Activated B cell treated with CpG ODN at 0.5 μM for 24 hours (primary cell): ENCODE measurements at regions not wholly inside any gene's neighbourhood (a gene's known extent, or its start where the extent isn't known, plus 50 kb on each side); places are given as distances from the start of the nearest gene placed in this dataset.

Experiments used
- ATAC-seq: fragments of 200-7000 bp; cut with Tn5 transposase; one replicate; pipeline ENCODE4 v1.10.0; 2021; ENCODE audit warnings: low read depth, mild to moderate bottlenecking, moderate library complexity
- CTCF ChIA-PET: fragments of 350-600 bp; sonication (Branson Sonifier 250); formaldehyde crosslinking; loops from one replicate; lab custom pipeline; 2021; ENCODE audit warnings: antibody characterized with exemption; lab: Charles Lee
- POLR2A ChIA-PET: fragments of 350-600 bp; sonication (Branson Sonifier 250); formaldehyde crosslinking; loops from one replicate; lab custom pipeline; 2021; ENCODE audit warnings: antibody characterized with exemption; lab: Charles Lee
- DNase-seq: peaks from one replicate; pipeline ENCODE4 v3.0.0; 2022
- H3K27ac Mint-ChIP-seq: one replicate; pipeline ENCODE4 v1.8.0; 2020; ENCODE audit warnings: mixed read lengths
- H3K27me3 Mint-ChIP-seq: one replicate; pipeline ENCODE4 v1.8.0; 2021; ENCODE audit warnings: mixed read lengths
- H3K36me3 Mint-ChIP-seq: one replicate; pipeline ENCODE4 v1.8.0; 2021; ENCODE audit warnings: low read depth, mixed read lengths
- H3K4me1 Mint-ChIP-seq: one replicate; pipeline ENCODE4 v1.8.0; 2021; ENCODE audit warnings: mixed read lengths
- H3K4me3 Mint-ChIP-seq: one replicate; pipeline ENCODE4 v1.8.0; 2020; ENCODE audit warnings: mild to moderate bottlenecking, mixed read lengths
- H3K9me3 Mint-ChIP-seq: one replicate; pipeline ENCODE4 v1.8.0; 2020; ENCODE audit warnings: mixed read lengths
- intact Hi-C: fragments of 100-400 bp; cut with micrococcal nuclease; formaldehyde crosslinking; loops from one replicate; pipeline ENCODE4 v1.15.1; 2024
- TF ChIP-seq, protein P1 (sequence below): fragments of 200-600 bp; IDR thresholded peaks from one replicate; pipeline ENCODE4 v1.8.0; 2022; ENCODE audit warnings: antibody characterized with exemption, mild to moderate bottlenecking

DNA sequence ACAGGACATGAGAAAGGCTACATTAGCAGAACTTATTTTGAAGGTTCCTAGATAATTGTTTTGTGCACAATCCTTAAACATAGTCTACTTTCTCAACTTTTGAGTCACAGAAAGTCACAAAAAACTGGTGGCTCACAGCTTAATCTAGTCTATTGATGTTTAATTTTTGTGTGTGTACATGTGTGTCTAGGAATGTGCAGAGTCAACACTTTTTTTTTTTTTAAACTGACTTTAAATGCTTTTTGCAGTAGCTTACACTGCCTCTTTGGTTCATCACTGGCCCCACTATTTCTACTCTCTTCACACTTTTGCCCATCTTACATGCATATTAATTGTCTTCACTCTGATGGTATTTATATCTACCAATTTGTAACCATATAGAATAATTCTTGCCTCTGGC is 566.9 kb downstream of the BCKDHB start:
- H3K27me3 Mint-ChIP-seq: no peaks in the 10 kb centered on the region
- DNase-seq: no peak
- CTCF ChIA-PET: no interaction called here

DNA sequence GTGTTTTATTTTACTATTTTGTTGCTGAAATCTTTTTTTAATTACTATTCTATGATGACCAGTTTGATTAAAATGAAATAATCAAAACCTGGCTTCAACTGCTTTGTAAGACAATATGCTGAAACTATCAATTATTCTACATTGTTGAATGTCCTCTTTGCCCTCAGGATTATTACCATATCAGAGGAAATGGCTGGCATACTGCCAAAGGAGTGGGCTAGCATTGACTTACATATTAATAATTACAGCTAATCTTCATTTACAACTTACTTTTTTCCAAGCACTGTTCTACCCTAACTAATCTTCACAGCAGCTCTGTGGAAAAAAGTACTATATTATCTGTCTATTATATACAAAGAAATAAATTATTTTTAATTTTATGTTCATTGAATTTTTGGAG is 560.5 kb downstream of the BCKDHB start:
- H3K36me3 Mint-ChIP-seq: no peaks in the 10 kb centered on the region
- H3K4me1 Mint-ChIP-seq: no peaks in the 10 kb centered on the region
- no peaks in the 10 kb centered on the region for H3K9me3 Mint-ChIP-seq
- ChIA-PET CTCF (no interaction called here), POLR2A (no interaction called here)
- no peak for DNase-seq
- intact Hi-C loops: no loop called here
- TF ChIP-seq, protein P1, sequence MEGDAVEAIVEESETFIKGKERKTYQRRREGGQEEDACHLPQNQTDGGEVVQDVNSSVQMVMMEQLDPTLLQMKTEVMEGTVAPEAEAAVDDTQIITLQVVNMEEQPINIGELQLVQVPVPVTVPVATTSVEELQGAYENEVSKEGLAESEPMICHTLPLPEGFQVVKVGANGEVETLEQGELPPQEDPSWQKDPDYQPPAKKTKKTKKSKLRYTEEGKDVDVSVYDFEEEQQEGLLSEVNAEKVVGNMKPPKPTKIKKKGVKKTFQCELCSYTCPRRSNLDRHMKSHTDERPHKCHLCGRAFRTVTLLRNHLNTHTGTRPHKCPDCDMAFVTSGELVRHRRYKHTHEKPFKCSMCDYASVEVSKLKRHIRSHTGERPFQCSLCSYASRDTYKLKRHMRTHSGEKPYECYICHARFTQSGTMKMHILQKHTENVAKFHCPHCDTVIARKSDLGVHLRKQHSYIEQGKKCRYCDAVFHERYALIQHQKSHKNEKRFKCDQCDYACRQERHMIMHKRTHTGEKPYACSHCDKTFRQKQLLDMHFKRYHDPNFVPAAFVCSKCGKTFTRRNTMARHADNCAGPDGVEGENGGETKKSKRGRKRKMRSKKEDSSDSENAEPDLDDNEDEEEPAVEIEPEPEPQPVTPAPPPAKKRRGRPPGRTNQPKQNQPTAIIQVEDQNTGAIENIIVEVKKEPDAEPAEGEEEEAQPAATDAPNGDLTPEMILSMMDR: no peak
- H3K27me3 Mint-ChIP-seq: no peaks in the 10 kb centered on the region
- no peak for ATAC-seq
- no peak overlapping the region for H3K27ac Mint-ChIP-seq
- no peak overlapping the region for H3K4me3 Mint-ChIP-seq

More for the DNA sequence above, 566.9 kb downstream of the BCKDHB start:
- TF ChIP-seq, protein P1: no peak
- POLR2A ChIA-PET: no interaction called here
- Mint-ChIP-seq H3K9me3 (no peaks in the 10 kb centered on the region), H3K4me3 (no peak overlapping the region), H3K27ac (no peak overlapping the region), H3K4me1 (no peaks in the 10 kb centered on the region), H3K36me3 (no peaks in the 10 kb centered on the region)
- ATAC-seq: no peak
- intact Hi-C loops: no loop called here

DNA sequence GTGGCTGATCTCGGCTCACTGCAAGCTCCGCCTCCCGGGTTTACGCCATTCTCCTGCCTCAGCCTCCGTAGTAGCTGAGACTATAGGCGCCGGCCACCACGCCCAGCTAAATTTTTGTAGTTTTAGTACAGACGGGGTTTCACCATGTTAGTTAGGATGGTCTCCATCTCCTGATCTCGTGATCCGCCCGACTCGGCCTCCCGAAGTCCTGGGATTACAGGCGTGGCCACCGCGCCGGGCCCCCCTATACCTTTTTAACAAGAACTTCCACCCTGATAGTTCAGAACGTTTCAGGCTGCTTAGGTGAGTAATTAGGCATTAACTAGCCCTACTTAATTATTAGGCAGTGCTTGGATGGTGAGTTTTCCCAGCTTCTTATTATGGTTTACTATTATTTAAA is 552.5 kb downstream of the BCKDHB start:
- ChIA-PET POLR2A (no interaction called here), CTCF (no interaction called here)
- ATAC-seq (no peak), DNase-seq (no peak)
- Mint-ChIP-seq H3K4me3 (no peak overlapping the region), H3K36me3 (no peaks in the 10 kb centered on the region), H3K27me3 (no peaks in the 10 kb centered on the region), H3K27ac (no peak overlapping the region), H3K4me1 (no peaks in the 10 kb centered on the region), H3K9me3 (peaks cover 3% of the 10 kb centered on the region)
- TF ChIP-seq, protein P1: no peak
- intact Hi-C loops: no loop called here

DNA sequence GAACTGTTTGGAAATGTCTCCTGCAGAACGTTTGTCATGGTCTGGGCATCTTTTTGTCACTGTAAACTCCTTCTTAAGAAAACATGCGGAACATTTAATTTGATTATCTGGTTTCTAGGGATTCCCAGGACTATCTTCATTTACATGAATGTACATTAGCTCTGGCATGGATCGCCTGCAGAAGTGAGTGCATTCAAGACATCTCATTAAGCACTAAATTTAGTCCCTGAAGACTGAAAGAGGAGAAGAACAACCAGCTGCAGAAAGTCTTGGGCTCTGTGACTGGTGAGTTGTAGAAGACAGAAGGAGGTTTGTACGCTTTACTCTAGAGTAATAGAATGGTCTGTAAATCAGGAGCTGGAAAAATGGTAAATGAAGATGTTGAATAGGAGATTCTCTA is 540.7 kb downstream of the BCKDHB start:
- TF ChIP-seq, protein P1: no peak
- Mint-ChIP-seq H3K36me3 (no peaks in the 10 kb centered on the region), H3K9me3 (peaks cover 8% of the 10 kb centered on the region), H3K4me1 (no peaks in the 10 kb centered on the region), H3K27ac (no peak overlapping the region), H3K27me3 (no peaks in the 10 kb centered on the region), H3K4me3 (no peak overlapping the region)
- intact Hi-C loops: no loop called here
- POLR2A ChIA-PET: no interaction called here
- DNase-seq: no peak
- CTCF ChIA-PET: no interaction called here
- no peak for ATAC-seq

DNA sequence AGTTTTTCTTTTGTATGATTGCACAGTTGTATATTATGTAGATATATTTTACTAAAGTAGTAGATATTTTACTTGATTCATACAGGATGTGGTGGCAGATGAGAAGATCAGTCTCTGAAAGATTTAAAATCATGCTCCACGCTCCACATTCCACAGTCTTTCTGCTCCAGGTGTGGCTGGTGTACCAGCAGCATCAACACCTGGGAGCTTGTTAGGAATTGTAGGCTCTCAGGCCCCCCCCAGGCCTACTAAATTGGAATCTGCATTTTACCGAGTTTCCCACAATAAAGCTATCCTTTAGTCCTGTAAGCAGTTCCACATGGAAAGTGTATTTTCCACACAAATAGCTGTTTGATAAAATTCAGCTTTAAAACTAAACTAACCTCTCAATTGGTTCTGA is 537.4 kb downstream of the BCKDHB start:
- Mint-ChIP-seq H3K4me1 (no peaks in the 10 kb centered on the region), H3K36me3 (no peaks in the 10 kb centered on the region), H3K9me3 (peaks cover 8% of the 10 kb centered on the region), H3K27me3 (no peaks in the 10 kb centered on the region), H3K4me3 (no peak overlapping the region), H3K27ac (no peak overlapping the region)
- CTCF ChIA-PET: no interaction called here
- DNase-seq (no peak), ATAC-seq (no peak)
- POLR2A ChIA-PET: no interaction called here
- intact Hi-C loops: no loop called here
- TF ChIP-seq, protein P1: no peak
